Fibroblast of lung (primary cell): ENCODE measurements at regions not wholly inside any gene's neighbourhood (a gene's known extent, or its start where the extent isn't known, plus 50 kb on each side); places are given as distances from the start of the nearest gene placed in this dataset.

Experiments
- EZH2 ChIP-seq: IDR thresholded peaks from 2 replicates; pipeline ENCODE4 v1.5.1; 2012; ENCODE audit warnings: low read length, control low read depth, mild to moderate bottlenecking; ENCODE audit errors: missing control alignments
- TF ChIP-seq, protein P1 (sequence below), 2 donors: IDR thresholded peaks in 1 of 2; conservative IDR thresholded peaks in 1 of 2; 1 replicate in 1 of 2; 2 replicates in 1 of 2; pipeline ENCODE4 v1.5.1; 2011 to 2012; ENCODE audit warnings: low read length in 2 of 2, control low read depth in 1 of 2, inconsistent platforms in 1 of 2, low read depth in 1 of 2, mild to moderate bottlenecking in 1 of 2

- TF ChIP-seq, protein P1, sequence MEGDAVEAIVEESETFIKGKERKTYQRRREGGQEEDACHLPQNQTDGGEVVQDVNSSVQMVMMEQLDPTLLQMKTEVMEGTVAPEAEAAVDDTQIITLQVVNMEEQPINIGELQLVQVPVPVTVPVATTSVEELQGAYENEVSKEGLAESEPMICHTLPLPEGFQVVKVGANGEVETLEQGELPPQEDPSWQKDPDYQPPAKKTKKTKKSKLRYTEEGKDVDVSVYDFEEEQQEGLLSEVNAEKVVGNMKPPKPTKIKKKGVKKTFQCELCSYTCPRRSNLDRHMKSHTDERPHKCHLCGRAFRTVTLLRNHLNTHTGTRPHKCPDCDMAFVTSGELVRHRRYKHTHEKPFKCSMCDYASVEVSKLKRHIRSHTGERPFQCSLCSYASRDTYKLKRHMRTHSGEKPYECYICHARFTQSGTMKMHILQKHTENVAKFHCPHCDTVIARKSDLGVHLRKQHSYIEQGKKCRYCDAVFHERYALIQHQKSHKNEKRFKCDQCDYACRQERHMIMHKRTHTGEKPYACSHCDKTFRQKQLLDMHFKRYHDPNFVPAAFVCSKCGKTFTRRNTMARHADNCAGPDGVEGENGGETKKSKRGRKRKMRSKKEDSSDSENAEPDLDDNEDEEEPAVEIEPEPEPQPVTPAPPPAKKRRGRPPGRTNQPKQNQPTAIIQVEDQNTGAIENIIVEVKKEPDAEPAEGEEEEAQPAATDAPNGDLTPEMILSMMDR (conservative IDR thresholded peaks at IDR 0.05 in 1 of 2, IDR thresholded peaks at IDR 0.05 in 1 of 2; ENCODE audit: low read depth in 1 of 2, low read length in 2 of 2) = no peak
- TF ChIP-seq EZH2 = no peak
Observed at GRCh38 chr7:13225068-13225467, 537.6 kb downstream of the ARL4A start.
